PC-3 (cell line): ENCODE measurements at regions not wholly inside any gene's neighbourhood (a gene's known extent, or its start where the extent isn't known, plus 50 kb on each side); places are given as distances from the start of the nearest gene placed in this dataset.

Experiments used
- ATAC-seq: fragments of 200-7000 bp; cut with Tn5 transposase; 2 replicates; pipeline ENCODE4 v1.9.1; 2020; ENCODE audit warnings: mild to moderate bottlenecking, moderate library complexity
- BruUV-seq: library from RNA; stranded (reverse); fragments of 400-500 nt; replicated peaks from 2 replicates; lab custom pipeline; 2021; lab: Mats Ljungman, UMichigan
- CTCF ChIA-PET: fragments of 300-600 bp; sonication (Branson Sonifier 250); formaldehyde crosslinking; loops from one replicate; lab custom pipeline; 2022; ENCODE audit warnings: antibody characterized with exemption; lab: Charles Lee
- POLR2A ChIA-PET: fragments of 300-600 bp; sonication (Branson Sonifier 250); formaldehyde crosslinking; loops from one replicate; lab custom pipeline; 2022; ENCODE audit warnings: antibody characterized with exemption; ENCODE audit not compliant: unreplicated experiment; lab: Charles Lee
- DNase-seq: peaks from one replicate; pipeline ENCODE4 v3.0.0-alpha.2; 2015
- H2AFZ ChIP-seq: fragments of 300-600 bp; sonication (generic); 2 replicates; pipeline ENCODE4 v1.6.0; 2016; ENCODE audit warnings: antibody characterized with exemption, low read length
- H3F3A ChIP-seq: fragments of 300-600 bp; sonication (generic); one replicate; pipeline ENCODE4 v1.6.0; 2017; ENCODE audit warnings: antibody characterized with exemption, low read length, control low read depth, mild to moderate bottlenecking; ENCODE audit not compliant: unreplicated experiment
- H3K27ac ChIP-seq: fragments of 300-600 bp; sonication (generic); 2 replicates; pipeline ENCODE4 v1.5.1; 2016; ENCODE audit warnings: mild to moderate bottlenecking, low read length
- H3K27me3 ChIP-seq: fragments of 300-600 bp; sonication (generic); 2 replicates; pipeline ENCODE4 v1.6.1; 2016; ENCODE audit warnings: low read length, mixed read lengths
- H3K36me3 ChIP-seq: fragments of 300-600 bp; sonication (generic); 2 replicates; pipeline ENCODE4 v1.6.1; 2016; ENCODE audit warnings: low read depth, mixed run types, low read length, mixed read lengths
- H3K4me1 ChIP-seq: fragments of 300-600 bp; sonication (generic); 2 replicates; pipeline ENCODE4 v1.5.1; 2016; ENCODE audit warnings: low read length; ENCODE audit not compliant: insufficient read depth
- H3K4me2 ChIP-seq: fragments of 300-600 bp; sonication (generic); 2 replicates; pipeline ENCODE4 v1.6.0; 2016; ENCODE audit warnings: low read length
- H3K4me3 ChIP-seq: fragments of 300-600 bp; sonication (generic); 2 replicates; pipeline ENCODE4 v1.5.1; 2016; ENCODE audit warnings: mild to moderate bottlenecking, low read length, mixed read lengths
- H3K79me2 ChIP-seq: fragments of 300-600 bp; sonication (generic); 2 replicates; pipeline ENCODE4 v1.6.1; 2017; ENCODE audit warnings: low read length, mixed read lengths
- H3K9ac ChIP-seq: fragments of 300-600 bp; sonication (generic); 2 replicates; pipeline ENCODE4 v1.6.0; 2016; ENCODE audit warnings: mild to moderate bottlenecking, low read length
- H3K9me2 ChIP-seq: fragments of 300-600 bp; sonication (generic); replicated peaks from 2 replicates; pipeline ENCODE4 v1.6.1; 2016; ENCODE audit warnings: mixed run types, low read length, mixed read lengths
- H3K9me3 ChIP-seq: fragments of 300-600 bp; sonication (generic); 2 replicates; pipeline ENCODE4 v1.6.1; 2016; ENCODE audit warnings: low read length, mixed read lengths
- H4K20me1 ChIP-seq: fragments of 300-600 bp; sonication (generic); 2 replicates; pipeline ENCODE4 v1.6.1; 2016; ENCODE audit warnings: low read length, mixed read lengths
- CTCF ChIP-seq: fragments of 300-600 bp; sonication (generic); conservative IDR thresholded peaks from 2 replicates; pipeline ENCODE4 v1.5.1; 2017; ENCODE audit warnings: antibody characterized with exemption, low read depth, mild to moderate bottlenecking, low read length
- EZH2 ChIP-seq: fragments of 300-600 bp; sonication (generic); IDR thresholded peaks from one replicate; pipeline ENCODE4 v1.6.1; 2017; ENCODE audit warnings: antibody characterized with exemption, mild to moderate bottlenecking, low read length; ENCODE audit not compliant: unreplicated experiment
- EZH2phosphoT487 ChIP-seq: fragments of 300-600 bp; sonication (generic); IDR thresholded peaks from 2 replicates; pipeline ENCODE4 v1.6.1; 2018; ENCODE audit warnings: mild to moderate bottlenecking, antibody characterized with exemption, low read length, borderline replicate concordance
- intact Hi-C: fragments of 100-400 bp; cut with micrococcal nuclease; formaldehyde crosslinking; loops from 2 replicates; pipeline ENCODE4 v1.9.0; 2023

GRCh38 chr18:22272242-22272641 is 102.9 kb downstream of the GATA6 start:
- no peak overlapping the region for H2AFZ ChIP-seq
- CTCF ChIA-PET, result no interaction called here
- no peaks in the 10 kb centered on the region for H3K36me3 ChIP-seq
- no peak for DNase-seq
- BruUV-seq, result no TSS peak
- no peaks in the 10 kb centered on the region for H3F3A ChIP-seq
- no peaks in the 10 kb centered on the region for H3K27me3 ChIP-seq
- no peak overlapping the region for H3K27ac ChIP-seq
- ATAC-seq, result no peak
- H3K4me2 ChIP-seq, result no peak overlapping the region
- H3K9ac ChIP-seq, result no peak overlapping the region
- H3K9me2 ChIP-seq, result no peaks in the 10 kb centered on the region
- H3K9me3 ChIP-seq, result no peaks in the 10 kb centered on the region
- POLR2A ChIA-PET, result interaction anchor here (0.5 kb wide), 1 partner anchor 298 kb away, joined by 5 read pairs; no protein-coding TSS in a partner anchor
- H4K20me1 ChIP-seq, result no peaks in the 10 kb centered on the region
- no peaks in the 10 kb centered on the region for H3K4me1 ChIP-seq
- H3K4me3 ChIP-seq, result no peak overlapping the region
- no peak for TF ChIP-seq EZH2
- no peak for TF ChIP-seq EZH2phosphoT487
- TF ChIP-seq CTCF, result no peak
- intact Hi-C loops, result no loop called here
- H3K79me2 ChIP-seq, result no peaks in the 10 kb centered on the region

- Histone ChIP-seq H3K36me3 (no peaks in the 10 kb centered on the region), H3K79me2 (no peaks in the 10 kb centered on the region), H3K4me1 (no peaks in the 10 kb centered on the region), H3K9ac (no peak overlapping the region), H3F3A (no peaks in the 10 kb centered on the region), H4K20me1 (no peaks in the 10 kb centered on the region), H3K4me2 (no peak overlapping the region), H3K27me3 (no peaks in the 10 kb centered on the region), H3K4me3 (no peak overlapping the region), H3K27ac (no peak overlapping the region), H3K9me2 (no peaks in the 10 kb centered on the region), H2AFZ (no peak overlapping the region), H3K9me3 (no peaks in the 10 kb centered on the region)
- TF ChIP-seq EZH2phosphoT487 (no peak), EZH2 (no peak), CTCF (no peak)
- ATAC-seq, result no peak
- DNase-seq, result no peak
- BruUV-seq, result no TSS peak
- POLR2A ChIA-PET, result no interaction called here
- intact Hi-C loops, result no loop called here
- CTCF ChIA-PET, result no interaction called here
These were observed 101.6 kb downstream of the GATA6 start for GRCh38 chr18:22271030-22271429.

- no peak overlapping the region for H3K4me2 ChIP-seq
- no peaks in the 10 kb centered on the region for H3K9me3 ChIP-seq
- H3K36me3 ChIP-seq, result no peaks in the 10 kb centered on the region
- H3F3A ChIP-seq, result no peaks in the 10 kb centered on the region
- no TSS peak for BruUV-seq
- no peaks in the 10 kb centered on the region for H3K79me2 ChIP-seq
- H3K27ac ChIP-seq, result no peak overlapping the region
- no peaks in the 10 kb centered on the region for H3K27me3 ChIP-seq
- DNase-seq (peak; percentile 44), ATAC-seq (no peak)
- POLR2A ChIA-PET, result no interaction called here
- CTCF ChIA-PET, result no interaction called here
- H4K20me1 ChIP-seq, result no peaks in the 10 kb centered on the region
- no peaks in the 10 kb centered on the region for H3K4me1 ChIP-seq
- H3K9me2 ChIP-seq, result no peaks in the 10 kb centered on the region
- intact Hi-C loops, result no loop called here
- H3K4me3 ChIP-seq, result no peak overlapping the region
- no peak overlapping the region for H3K9ac ChIP-seq
- H2AFZ ChIP-seq, result no peak overlapping the region
- no peak for TF ChIP-seq EZH2
- TF ChIP-seq EZH2phosphoT487, result no peak
- TF ChIP-seq CTCF, result no peak
These were observed 99.3 kb downstream of the GATA6 start for GRCh38 chr18:22268641-22269128.
